ENCODE measurements at regions not wholly inside any gene's neighbourhood (a gene's known extent, or its start where the extent isn't known, plus 50 kb on each side); places are given as distances from the start of the nearest gene placed in this dataset.

- Histone ChIP-seq H3K27ac (ENCODE audit: low read depth, low read length) (no peak overlapping the region), H3K4me2 (ENCODE audit: insufficient read depth, low read length) (no peak overlapping the region), H3K9me3 (ENCODE audit: low read depth, low read length) (no peaks in the 10 kb centered on the region), H3K36me3 (ENCODE audit: insufficient read depth, low read length) (no peaks in the 10 kb centered on the region), H3K4me1 (ENCODE audit: insufficient read depth, low read length) (no peaks in the 10 kb centered on the region), H3K27me3 (ENCODE audit: insufficient read depth, low read length) (no peaks in the 10 kb centered on the region), H4K20me1 (ENCODE audit: insufficient read depth, low read length) (no peaks in the 10 kb centered on the region), H3K4me3 (ENCODE audit: insufficient read depth, low read length) (no peak overlapping the region), H3K79me2 (ENCODE audit: insufficient read depth, low read length) (no peaks in the 10 kb centered on the region), H2AFZ (ENCODE audit: low read length) (no peak overlapping the region)
- TF ChIP-seq CTCF (IDR thresholded peaks at IDR 0.05; ENCODE audit: extremely low read depth, low read depth, low read length), result no peak
- DNase-seq (ENCODE audit: insufficient read length, low spot score, missing footprints), result no peak
Observed at GRCh38 chr4:147207911-147208310, 262.2 kb upstream of the TTC29 start.

- Histone ChIP-seq H3K27me3 (ENCODE audit: insufficient read depth, low read length) (no peaks in the 10 kb centered on the region), H3K4me3 (ENCODE audit: insufficient read depth, low read length) (no peak overlapping the region), H2AFZ (ENCODE audit: low read length) (no peak overlapping the region), H3K4me2 (ENCODE audit: insufficient read depth, low read length) (no peak overlapping the region), H3K9me3 (ENCODE audit: low read depth, low read length) (no peaks in the 10 kb centered on the region), H4K20me1 (ENCODE audit: insufficient read depth, low read length) (no peaks in the 10 kb centered on the region), H3K79me2 (ENCODE audit: insufficient read depth, low read length) (no peaks in the 10 kb centered on the region), H3K27ac (ENCODE audit: low read depth, low read length) (no peak overlapping the region), H3K4me1 (ENCODE audit: insufficient read depth, low read length) (no peaks in the 10 kb centered on the region), H3K36me3 (ENCODE audit: insufficient read depth, low read length) (no peaks in the 10 kb centered on the region)
- no peak for DNase-seq (ENCODE audit: insufficient read length, low spot score, missing footprints)
- no peak for TF ChIP-seq CTCF (IDR thresholded peaks at IDR 0.05; ENCODE audit: extremely low read depth, low read depth, low read length)
Observed at GRCh38 chr4:147217655-147218054, 263.2 kb upstream of the EDNRA start.

GRCh38 chr4:147219145-147219544 lies 261.8 kb upstream of the EDNRA start:
- no peaks in the 10 kb centered on the region for H3K27me3 ChIP-seq (ENCODE audit: insufficient read depth, low read length)
- no peaks in the 10 kb centered on the region for H4K20me1 ChIP-seq (ENCODE audit: insufficient read depth, low read length)
- H3K4me1 ChIP-seq (ENCODE audit: insufficient read depth, low read length), result no peaks in the 10 kb centered on the region
- TF ChIP-seq CTCF (IDR thresholded peaks at IDR 0.05; ENCODE audit: extremely low read depth, low read depth, low read length), result no peak
- H3K4me2 ChIP-seq (ENCODE audit: insufficient read depth, low read length), result no peak overlapping the region
- H3K4me3 ChIP-seq (ENCODE audit: insufficient read depth, low read length), result no peak overlapping the region
- no peak overlapping the region for H2AFZ ChIP-seq (ENCODE audit: low read length)
- H3K79me2 ChIP-seq (ENCODE audit: insufficient read depth, low read length), result no peaks in the 10 kb centered on the region
- H3K36me3 ChIP-seq (ENCODE audit: insufficient read depth, low read length), result no peaks in the 10 kb centered on the region
- no peaks in the 10 kb centered on the region for H3K9me3 ChIP-seq (ENCODE audit: low read depth, low read length)
- no peak overlapping the region for H3K27ac ChIP-seq (ENCODE audit: low read depth, low read length)
- DNase-seq (ENCODE audit: insufficient read length, low spot score, missing footprints), result no peak

- Histone ChIP-seq H3K27me3 (ENCODE audit: insufficient read depth, low read length) (no peaks in the 10 kb centered on the region), H4K20me1 (ENCODE audit: insufficient read depth, low read length) (no peaks in the 10 kb centered on the region), H2AFZ (ENCODE audit: low read length) (no peak overlapping the region), H3K79me2 (ENCODE audit: insufficient read depth, low read length) (no peaks in the 10 kb centered on the region), H3K4me2 (ENCODE audit: insufficient read depth, low read length) (no peak overlapping the region), H3K4me3 (ENCODE audit: insufficient read depth, low read length) (no peak overlapping the region), H3K4me1 (ENCODE audit: insufficient read depth, low read length) (no peaks in the 10 kb centered on the region), H3K9me3 (ENCODE audit: low read depth, low read length) (no peaks in the 10 kb centered on the region), H3K36me3 (ENCODE audit: insufficient read depth, low read length) (no peaks in the 10 kb centered on the region), H3K27ac (ENCODE audit: low read depth, low read length) (no peak overlapping the region)
- TF ChIP-seq CTCF (IDR thresholded peaks at IDR 0.05; ENCODE audit: extremely low read depth, low read depth, low read length), result no peak
- DNase-seq (ENCODE audit: insufficient read length, low spot score, missing footprints), result no peak
Observed at GRCh38 chr4:147220833-147221232, 260.1 kb upstream of the EDNRA start.
